IMR-90 (cell line): ENCODE measurements at regions not wholly inside any gene's neighbourhood (a gene's known extent, or its start where the extent isn't known, plus 50 kb on each side); places are given as distances from the start of the nearest gene placed in this dataset.

ENCODE experiments used
- ATAC-seq: fragments of 200-7000 bp; cut with Tn5 transposase; 2 replicates; pipeline ENCODE4 v1.9.1; 2020; ENCODE audit warnings: low read depth, mild to moderate bottlenecking, moderate library complexity
- BruUV-seq: library from RNA; stranded (reverse); fragments of 400-500 nt; replicated peaks from 2 replicates; lab custom pipeline; 2021; lab: Mats Ljungman, UMichigan
- CTCF ChIA-PET: fragments of 300-600 bp; formaldehyde crosslinking; extraction: SDS; loops from one replicate; lab custom pipeline; 2021; ENCODE audit warnings: antibody characterized with exemption; lab: Yijun Ruan, JAX
- POLR2A ChIA-PET: fragments of 300-600 bp; sonication (Branson Sonifier 250); formaldehyde crosslinking; loops from one replicate; lab custom pipeline; 2022; ENCODE audit warnings: antibody characterized with exemption; ENCODE audit not compliant: unreplicated experiment; lab: Charles Lee
- DNase-seq: peaks from one replicate; pipeline ENCODE4 v3.0.0; 2013
- H2AFZ ChIP-seq: replicated peaks from 2 replicates; pipeline ENCODE3; 2013; ENCODE audit warnings: low read length, mild to moderate bottlenecking; ENCODE audit not compliant: poor library complexity
- H2AK5ac ChIP-seq: 2 replicates; pipeline ENCODE4 v1.6.1; 2013; ENCODE audit warnings: low read depth, low read length, inconsistent platforms
- H2AK9ac ChIP-seq: replicated peaks from 2 replicates; pipeline ENCODE3; 2013; ENCODE audit warnings: mild to moderate bottlenecking, low read depth, low read length, moderate library complexity; ENCODE audit not compliant: poor library complexity
- H2BK120ac ChIP-seq: 2 replicates; pipeline ENCODE4 v1.6.1; 2013; ENCODE audit warnings: low read depth, low read length, inconsistent platforms
- H2BK15ac ChIP-seq: 3 replicates; pipeline ENCODE4 v1.6.1; 2013; ENCODE audit warnings: low read depth, low read length, inconsistent platforms
- H2BK20ac ChIP-seq: 2 replicates; pipeline ENCODE4 v1.6.1; 2013; ENCODE audit warnings: low read depth, mild to moderate bottlenecking, inconsistent platforms, low read length, moderate library complexity
- H2BK5ac ChIP-seq: 2 replicates; pipeline ENCODE4 v1.6.1; 2013; ENCODE audit warnings: mild to moderate bottlenecking, low read depth, low read length, inconsistent platforms; ENCODE audit not compliant: poor library complexity, severe bottlenecking
- H3K14ac ChIP-seq: replicated peaks from 2 replicates; pipeline ENCODE4 v1.6.1; 2013; ENCODE audit warnings: low read depth, low read length, inconsistent platforms
- H3K18ac ChIP-seq: 2 replicates; pipeline ENCODE4 v1.6.1; 2013; ENCODE audit warnings: low read depth, low read length, control low read depth
- H3K23ac ChIP-seq: 2 replicates; pipeline ENCODE4 v1.6.1; 2013; ENCODE audit warnings: low read depth, low read length, inconsistent platforms
- H3K27ac ChIP-seq: 2 replicates; pipeline ENCODE4 v1.5.1; 2013; ENCODE audit warnings: mild to moderate bottlenecking, control low read depth, low read length; ENCODE audit not compliant: insufficient read depth
- H3K27me3 ChIP-seq: 2 replicates; pipeline ENCODE4 v1.6.1; 2013; ENCODE audit warnings: low read length; ENCODE audit not compliant: control insufficient read depth, insufficient read depth
- H3K36me3 ChIP-seq: 2 replicates; pipeline ENCODE4 v1.6.1; 2013; ENCODE audit warnings: low read length, mixed read lengths; ENCODE audit not compliant: control insufficient read depth, insufficient read depth
- H3K4ac ChIP-seq: 2 replicates; pipeline ENCODE4 v1.6.1; 2013; ENCODE audit warnings: low read depth, low read length, inconsistent platforms
- H3K4me1 ChIP-seq: 2 replicates; pipeline ENCODE4 v1.6.1; 2013; ENCODE audit warnings: low read length, mixed read lengths; ENCODE audit not compliant: control insufficient read depth, insufficient read depth
- H3K4me2 ChIP-seq: 2 replicates; pipeline ENCODE4 v1.6.1; 2013; ENCODE audit warnings: low read depth, mild to moderate bottlenecking, control low read depth, low read length, moderate library complexity
- H3K4me3 ChIP-seq: 2 replicates; pipeline ENCODE4 v1.5.1; 2013; ENCODE audit warnings: low read depth, mild to moderate bottlenecking, control low read depth, low read length, moderate library complexity; ENCODE audit not compliant: insufficient read depth
- H3K56ac ChIP-seq: 2 replicates; pipeline ENCODE4 v1.6.1; 2013; ENCODE audit warnings: low read length, inconsistent platforms; ENCODE audit not compliant: insufficient read depth; ENCODE audit errors: extremely low read depth
- H3K79me1 ChIP-seq, 2 experiments: 2 replicates each; pipeline ENCODE4 v1.6.1; 2013; ENCODE audit warnings: low read length in 2 of 2, inconsistent platforms in 1 of 2, low read depth in 1 of 2
- H3K9ac ChIP-seq: 2 replicates; pipeline ENCODE4 v1.6.1; 2013; ENCODE audit warnings: low read depth, low read length, control low read depth
- H3K9me1 ChIP-seq: 2 replicates; pipeline ENCODE4 v1.6.1; 2013; ENCODE audit warnings: low read length, inconsistent platforms; ENCODE audit not compliant: insufficient read depth
- H3K9me3 ChIP-seq: 2 replicates; pipeline ENCODE4 v1.6.1; 2013; ENCODE audit warnings: low read length; ENCODE audit not compliant: control insufficient read depth, insufficient read depth
- H4K20me1 ChIP-seq: 2 replicates; pipeline ENCODE4 v1.6.1; 2013; ENCODE audit warnings: low read length, inconsistent platforms; ENCODE audit not compliant: insufficient read depth
- H4K5ac ChIP-seq: 2 replicates; pipeline ENCODE4 v1.6.1; 2013; ENCODE audit warnings: mild to moderate bottlenecking, low read depth, low read length, control low read depth
- H4K8ac ChIP-seq, 2 experiments: 2 replicates each; pipeline ENCODE4 v1.6.1; 2013; ENCODE audit warnings: low read depth in 2 of 2, low read length in 2 of 2, control low read depth in 1 of 2, inconsistent platforms in 1 of 2
- H4K91ac ChIP-seq: 2 replicates; pipeline ENCODE4 v1.6.1; 2013; ENCODE audit warnings: low read depth, low read length, inconsistent platforms; ENCODE audit not compliant: insufficient read depth
- CEBPB ChIP-seq: IDR thresholded peaks from 2 replicates; pipeline ENCODE4 v1.6.1; 2012; ENCODE audit warnings: low read depth, low read length, improper control_type of control experiment
- ELK1 ChIP-seq: fragments of 150-350 bp; IDR thresholded peaks from 2 replicates; pipeline ENCODE4 v1.6.1; 2016; ENCODE audit warnings: low read depth, mild to moderate bottlenecking, low read length, moderate library complexity, borderline replicate concordance
- WGBS, 2 experiments: methylation state at CpG; one replicate each; pipeline versions ENCODE4 v1.1.5 to v1.1.7; 2013; ENCODE audit warnings: missing lambda C conversion rate in 2 of 2; ENCODE audit not compliant: insufficient read length in 1 of 2; ENCODE audit errors: extremely low coverage in 2 of 2; 5-methylcytosine and 5-hydroxymethylcytosine counted together
- dilution Hi-C: fragments of 300-500 bp; cut with HindIII; formaldehyde crosslinking; loops from one replicate; pipeline ENCODE4 v1.14.3; 2018; ENCODE audit warnings: low sequenced_read_pairs; ENCODE audit not compliant: unreplicated experiment
- in situ Hi-C: fragments of 300-500 bp; cut with MboI; formaldehyde crosslinking; loops from 3 replicates; pipeline ENCODE4 v1.14.3; 2019; ENCODE audit warnings: low sequenced_read_pairs, inconsistent platforms, mixed read lengths
- intact Hi-C: fragments of 100-400 bp; cut with micrococcal nuclease; formaldehyde crosslinking; loops from 2 replicates; pipeline ENCODE4 v1.10.0; 2022

- no peaks in the 10 kb centered on the region for H3K79me1 ChIP-seq
- TF ChIP-seq ELK1, result no peak
- peak; percentile 33; the same call in 1 of the 2 replicates for TF ChIP-seq CEBPB
- H3K9me1 ChIP-seq, result peaks cover 10% of the 10 kb centered on the region
- intact Hi-C loops, result no loop called here
- H3K4me2 ChIP-seq, result peak overlapping the region; percentile 71
- H3K56ac ChIP-seq, result no peak overlapping the region
- H2BK5ac ChIP-seq, result no peak overlapping the region
- 0 out of 3 replicates have a peak overlapping the region, but pooled peaks have one; percentile 70 for H2BK15ac ChIP-seq
- peak overlapping the region; percentile 57; the same call in 1 of the 2 replicates for H4K91ac ChIP-seq
- H3K9me3 ChIP-seq, result no peaks in the 10 kb centered on the region
- H2BK20ac ChIP-seq, result peak overlapping the region; percentile 20
- H3K4me3 ChIP-seq, result no peak overlapping the region
- H4K8ac ChIP-seq, result peak overlapping the region in 1 of 2 experiments; percentile 61; a peak in 2 of 4 replicates
- peak overlapping the region; percentile 33 for H2AK5ac ChIP-seq
- H3K27ac ChIP-seq, result peak overlapping the region; percentile 43; the same call in 1 of the 2 replicates
- ChIA-PET POLR2A (no interaction called here), CTCF (interaction anchor here (1.3 kb wide), 1 partner anchor 8 kb away, joined by 5 read pairs; no protein-coding TSS in a partner anchor)
- H3K4ac ChIP-seq, result peak overlapping the region; percentile 41; the same call in 1 of the 2 replicates
- dilution Hi-C loops, result no loop called here
- H3K36me3 ChIP-seq, result no peaks in the 10 kb centered on the region
- peak overlapping the region; percentile 30; the same call in 1 of the 2 replicates for H2BK120ac ChIP-seq
- H3K18ac ChIP-seq, result peak overlapping the region; percentile 90
- no peak overlapping the region for H2AK9ac ChIP-seq
- H3K23ac ChIP-seq, result no peak overlapping the region
- no TSS peak for BruUV-seq
- DNase-seq (peak; percentile 63), ATAC-seq (peak; percentile 70)
- peaks cover 22% of the 10 kb centered on the region for H3K4me1 ChIP-seq
- in situ Hi-C loops, result no loop called here
- H2AFZ ChIP-seq, result peak overlapping the region; percentile 67
- H3K27me3 ChIP-seq, result peaks cover 7% of the 10 kb centered on the region; the same call in 1 of the 2 replicates
- 0 out of 2 replicates have a peak, but pooled peaks cover 3% of the 10 kb centered on the region for H4K20me1 ChIP-seq
- 0 out of 2 replicates have a peak overlapping the region, but pooled peaks have one; percentile 44 for H3K14ac ChIP-seq
- WGBS, 2 experiments, result 16% methylated on average over 3 of the region's 7 CpGs; no CpG with 5 or more reads in 1 of the 2 experiments
- H4K5ac ChIP-seq, result peak overlapping the region; percentile 65; the same call in 1 of the 2 replicates
- H3K9ac ChIP-seq, result no peak overlapping the region
Measured at GRCh38 chr6:149231778-149232177, 85.7 kb upstream of the TAB2 start.
